ENCODE measurements at regions not wholly inside any gene's neighbourhood (a gene's known extent, or its start where the extent isn't known, plus 50 kb on each side); places are given as distances from the start of the nearest gene placed in this dataset.
"Not testable (repeated sequence)": the region's sequence is repeated elsewhere in the genome, so short reads cannot be mapped to it uniquely, and the experiment has no call there.

DNA sequence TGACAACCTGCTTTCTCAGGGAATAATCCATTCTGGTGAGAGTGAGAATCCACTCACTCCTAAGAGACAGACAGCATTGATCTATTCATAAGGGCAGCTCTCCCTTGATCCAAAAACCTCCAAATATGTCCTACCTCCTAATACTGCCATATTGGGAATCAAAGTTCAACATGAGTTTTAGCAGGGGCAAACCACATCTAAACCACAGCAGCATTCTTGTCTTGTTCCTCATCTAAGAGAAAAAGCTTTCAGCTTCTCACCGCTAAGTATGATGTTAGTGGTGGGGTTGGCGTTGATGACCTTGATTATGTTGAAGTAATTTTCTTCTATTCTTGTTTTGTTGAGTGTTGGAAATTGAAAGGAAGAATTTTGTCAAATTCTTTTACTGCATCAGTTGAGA lies 69.6 kb downstream of the SERTM2 start:
- DNase-seq (ENCODE audit: low read depth): peak; percentile 56

DNA sequence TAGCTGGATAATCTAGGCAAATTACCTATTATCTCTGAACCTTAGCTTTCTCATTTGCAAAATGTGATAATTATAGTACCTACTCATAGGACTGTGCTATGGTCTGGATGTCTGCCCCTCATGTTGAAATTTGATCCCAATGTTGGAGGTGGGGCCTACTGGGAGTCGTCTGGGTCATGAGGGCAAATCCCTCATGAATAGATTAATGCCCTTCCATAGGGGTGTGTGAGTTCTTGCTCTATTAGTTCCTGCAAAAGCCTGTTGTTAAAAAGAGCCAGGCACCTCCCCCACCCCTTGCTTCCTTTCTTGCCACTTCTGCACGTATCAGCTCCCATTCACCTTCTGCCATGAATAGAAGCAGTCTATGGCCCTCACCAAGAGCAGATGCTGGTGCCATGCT lies 73.9 kb downstream of the SERTM2 start:
- no peak for DNase-seq (ENCODE audit: low read depth)

DNA sequence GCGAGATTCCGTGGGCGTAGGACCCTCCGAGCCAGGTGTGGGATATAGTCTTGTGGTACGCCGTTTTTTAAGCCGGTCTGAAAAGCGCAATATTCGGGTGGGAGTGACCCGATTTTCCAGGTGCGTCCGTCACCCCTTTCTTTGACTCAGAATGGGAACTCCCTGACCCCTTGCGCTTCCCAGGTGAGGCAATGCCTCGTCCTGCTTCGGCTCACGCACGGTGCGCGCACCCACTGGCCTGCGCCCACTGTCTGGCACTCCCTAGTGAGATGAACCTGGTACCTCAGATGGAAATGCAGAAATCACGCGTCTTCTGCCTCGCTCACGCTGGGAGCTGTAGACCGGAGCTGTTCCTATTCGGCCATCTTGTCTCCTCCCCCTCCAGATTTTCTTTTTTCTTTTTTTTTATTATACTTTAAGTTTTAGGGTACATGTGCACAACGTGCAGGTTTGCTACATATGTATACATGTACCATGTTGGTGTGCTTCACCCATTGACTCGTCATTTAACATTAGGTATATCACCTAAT lies 83.0 kb downstream of the SERTM2 start:
- not testable (repeated sequence) for DNase-seq (ENCODE audit: low read depth)

DNA sequence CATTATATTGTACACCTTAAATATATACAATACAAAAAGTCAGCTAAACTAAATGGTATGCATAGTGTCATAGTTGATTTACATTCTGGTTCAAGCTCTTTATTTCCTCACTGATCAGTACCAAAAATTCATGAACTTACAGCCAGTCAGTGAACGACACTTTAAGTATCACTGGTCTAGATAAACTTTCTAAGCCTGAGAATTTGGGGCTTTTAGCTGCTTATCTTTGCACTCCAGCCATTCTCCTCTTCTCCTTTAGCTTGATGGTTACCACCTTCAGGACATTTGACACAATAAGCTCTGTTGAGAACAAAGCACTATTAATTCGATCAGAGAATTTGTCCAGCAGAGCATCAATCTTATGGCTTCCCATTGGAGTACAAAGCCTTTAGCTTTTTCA lies 83.0 kb upstream of the ALG13 start:
- no peak for DNase-seq (ENCODE audit: low read depth)

DNA sequence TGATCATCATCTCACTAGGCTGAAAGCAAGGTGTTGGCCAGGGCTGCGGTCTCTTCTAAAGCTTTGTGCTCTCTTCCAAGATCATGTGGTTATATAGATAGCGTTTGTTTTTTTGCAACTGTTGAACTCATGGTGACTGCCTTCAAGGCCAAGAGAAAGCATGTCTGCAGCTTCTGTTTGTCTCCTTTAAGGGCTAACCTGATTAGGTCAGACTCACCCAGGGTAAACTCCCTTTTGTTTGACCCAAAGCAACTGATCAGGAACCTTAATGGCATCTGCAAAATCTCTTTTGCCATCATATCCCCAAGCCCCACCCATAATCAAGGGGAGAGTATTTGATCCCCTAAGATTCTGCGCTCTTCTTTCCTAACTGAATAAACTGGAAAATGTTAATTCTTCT lies 72.2 kb upstream of the ALG13 start:
- DNase-seq (ENCODE audit: low read depth): no peak

DNA sequence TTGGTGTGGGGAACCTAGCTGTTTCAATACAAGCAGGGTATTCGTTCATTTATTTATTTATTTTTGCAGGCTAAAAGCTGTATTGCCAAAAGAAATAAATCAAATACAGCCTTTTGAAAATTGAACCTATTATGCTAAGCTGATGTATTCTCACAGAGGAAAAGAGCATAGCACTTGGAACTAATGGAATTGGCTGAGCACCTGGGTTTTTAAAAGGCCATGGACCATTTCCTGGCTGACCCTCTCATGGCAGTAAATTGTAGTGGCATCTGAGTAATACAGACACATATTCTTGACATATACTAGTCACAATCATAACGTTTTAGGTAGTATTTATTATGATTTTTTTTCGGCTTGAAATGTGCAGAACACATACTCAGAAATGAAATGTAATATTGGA lies 71.8 kb upstream of the ALG13 start:
- no peak for DNase-seq (ENCODE audit: low read depth)

DNA sequence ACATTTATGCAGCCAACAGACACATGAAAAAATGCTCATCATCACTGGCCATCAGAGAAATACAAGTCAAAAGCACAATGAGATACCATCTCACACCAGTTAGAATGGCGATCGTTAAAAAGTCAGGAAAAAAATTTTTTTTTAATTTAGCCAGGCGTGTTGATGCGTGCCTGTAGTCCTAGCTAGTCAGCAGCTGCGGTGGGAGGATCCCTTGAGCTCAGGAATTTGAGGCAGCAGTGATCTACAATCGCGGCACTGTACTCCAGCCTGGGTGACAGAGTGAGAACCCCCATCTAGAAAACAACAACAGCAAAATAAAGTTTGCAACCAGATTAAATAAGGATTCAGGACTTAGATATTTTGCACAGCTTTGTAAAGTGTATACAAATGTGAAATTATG lies 65.7 kb upstream of the ALG13 start:
- no peak for DNase-seq (ENCODE audit: low read depth)

DNA sequence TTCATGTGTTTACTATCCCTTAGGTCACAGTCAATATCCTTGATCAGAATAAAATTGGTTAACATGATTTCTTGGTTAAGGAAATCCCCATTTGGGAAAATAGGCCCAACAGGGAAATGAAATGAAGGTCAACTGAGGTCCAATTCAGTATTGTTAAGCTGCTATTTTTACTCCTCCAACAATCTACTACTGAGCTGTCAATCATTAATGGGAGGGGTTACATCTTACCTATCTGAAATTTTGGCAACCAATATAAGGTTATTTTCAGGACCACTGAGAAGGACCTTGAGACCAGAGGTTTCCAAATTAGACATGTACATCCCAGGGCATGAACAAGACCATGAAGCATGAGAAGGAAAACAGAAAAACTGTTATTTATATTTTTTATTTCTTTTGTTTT lies 64.2 kb upstream of the ALG13 start:
- DNase-seq (ENCODE audit: low read depth): no peak

DNA sequence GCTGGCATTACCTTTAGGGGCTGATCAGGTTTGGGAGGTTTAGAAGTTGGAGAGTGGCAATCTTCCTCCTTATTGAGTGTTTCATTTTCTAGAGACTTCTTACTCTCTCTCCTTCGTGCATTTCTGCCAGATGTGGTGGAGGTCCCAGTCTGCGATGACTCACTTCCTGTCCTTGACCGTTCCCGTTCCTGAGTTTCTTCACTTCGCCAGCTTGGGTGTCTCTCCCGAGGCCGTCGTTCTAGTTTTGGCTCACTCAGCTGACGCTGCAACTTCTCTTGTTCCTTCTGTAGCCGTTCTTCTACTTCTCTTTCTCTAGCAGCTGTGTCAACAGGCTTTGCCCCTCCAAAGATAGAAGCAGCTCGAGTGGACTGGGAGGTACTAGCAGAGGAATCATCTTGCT lies 60.9 kb upstream of the ALG13 start:
- not testable (repeated sequence) for DNase-seq (ENCODE audit: low read depth)

DNA sequence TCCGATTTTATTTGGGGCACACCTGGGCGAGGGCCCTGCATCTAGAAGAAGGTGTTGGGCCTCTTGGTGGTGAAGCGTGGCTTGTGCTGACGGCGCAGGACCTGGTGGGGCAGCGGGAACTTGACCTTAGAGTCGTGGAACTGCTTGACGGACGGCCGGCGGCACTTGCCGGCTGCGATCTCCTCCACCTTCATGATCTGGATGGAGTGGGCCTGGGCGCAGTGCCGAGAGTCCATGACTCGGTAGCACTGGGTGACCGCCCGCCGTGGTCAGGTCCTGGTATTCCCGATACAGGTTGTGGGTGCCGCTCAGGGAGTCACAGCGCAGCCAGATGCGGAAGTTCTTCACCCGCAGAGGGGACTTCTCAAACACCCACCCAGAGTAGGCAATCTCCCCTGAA lies 56.8 kb upstream of the ALG13 start:
- DNase-seq (ENCODE audit: low read depth): no peak

DNA sequence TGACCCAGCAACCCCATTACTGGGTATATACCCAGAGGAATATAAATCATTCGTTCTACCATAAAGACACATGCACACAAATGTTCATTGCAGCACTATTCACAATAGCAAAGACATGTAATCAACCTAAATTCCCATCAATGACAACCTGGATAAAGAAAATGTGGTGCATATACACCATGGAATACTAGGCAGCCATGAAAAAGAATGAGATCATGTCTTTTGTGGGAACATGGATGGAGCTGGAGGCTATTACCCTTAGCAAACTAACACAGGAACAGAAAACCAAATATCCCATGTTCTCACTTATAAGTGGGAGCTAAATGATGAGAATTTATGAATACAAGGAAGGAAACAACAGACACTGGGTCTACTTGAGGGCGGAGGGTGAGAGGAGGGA lies 53.7 kb upstream of the ALG13 start:
- not testable (repeated sequence) for DNase-seq (ENCODE audit: low read depth)
